KMS-11 (cell line): ENCODE measurements at regions not wholly inside any gene's neighbourhood (a gene's known extent, or its start where the extent isn't known, plus 50 kb on each side); places are given as distances from the start of the nearest gene placed in this dataset.

Source experiments
- H2AFZ ChIP-seq: fragments of 200-600 bp; sonication (generic); 2 replicates; pipeline ENCODE4 v1.6.1; 2016; ENCODE audit warnings: antibody characterized with exemption, mixed run types, low read depth
- H3K27ac ChIP-seq: fragments of 200-600 bp; sonication (generic); 2 replicates; pipeline ENCODE4 v1.6.1; 2016; ENCODE audit warnings: mild to moderate bottlenecking, mixed run types
- H3K27me3 ChIP-seq: fragments of 200-600 bp; sonication (generic); 2 replicates; pipeline ENCODE4 v1.6.1; 2017; ENCODE audit warnings: mild to moderate bottlenecking, low read depth, mixed run types, moderate library complexity; ENCODE audit not compliant: insufficient read depth
- H3K36me3 ChIP-seq: fragments of 200-600 bp; sonication (generic); 2 replicates; pipeline ENCODE4 v1.6.1; 2017; ENCODE audit warnings: mild to moderate bottlenecking, mixed run types; ENCODE audit not compliant: insufficient read depth
- H3K4me1 ChIP-seq: fragments of 200-600 bp; sonication (generic); 2 replicates; pipeline ENCODE4 v1.6.1; 2016; ENCODE audit warnings: mild to moderate bottlenecking, low read depth, mixed run types; ENCODE audit not compliant: poor library complexity, severe bottlenecking
- H3K4me2 ChIP-seq: fragments of 200-600 bp; sonication (generic); 2 replicates; pipeline ENCODE4 v1.7.0; 2016; ENCODE audit warnings: mild to moderate bottlenecking, mixed run types
- H3K4me3 ChIP-seq: fragments of 200-600 bp; sonication (generic); IDR thresholded peaks from 2 replicates; pipeline ENCODE4 v1.6.1; 2017; ENCODE audit warnings: low read depth, low read length, mixed read lengths; ENCODE audit not compliant: insufficient read depth
- H3K79me2 ChIP-seq: fragments of 200-600 bp; sonication (generic); 2 replicates; pipeline ENCODE4 v1.6.1; 2016; ENCODE audit warnings: low read depth, mixed run types; ENCODE audit not compliant: insufficient read depth
- H3K9ac ChIP-seq: fragments of 200-600 bp; sonication (generic); 2 replicates; pipeline ENCODE4 v1.6.1; 2016; ENCODE audit warnings: mild to moderate bottlenecking, mixed run types
- H4K20me1 ChIP-seq: fragments of 200-600 bp; sonication (generic); 2 replicates; pipeline ENCODE4 v1.6.1; 2016; ENCODE audit warnings: mild to moderate bottlenecking, mixed run types; ENCODE audit not compliant: insufficient read depth
- CTCF ChIP-seq: fragments of 200-600 bp; sonication (generic); conservative IDR thresholded peaks from 2 replicates; pipeline ENCODE4 v1.6.1; 2017; ENCODE audit warnings: low read depth, mild to moderate bottlenecking, antibody characterized with exemption, low read length, moderate library complexity, mixed read lengths

- Histone ChIP-seq H3K4me3 (no peak overlapping the region), H3K4me1 (no peaks in the 10 kb centered on the region), H3K9ac (no peak overlapping the region), H3K27me3 (no peaks in the 10 kb centered on the region), H2AFZ (no peak overlapping the region), H3K4me2 (no peak overlapping the region), H3K36me3 (no peaks in the 10 kb centered on the region), H3K79me2 (no peaks in the 10 kb centered on the region), H4K20me1 (no peaks in the 10 kb centered on the region), H3K27ac (no peak overlapping the region)
- TF ChIP-seq CTCF = no peak
These were observed 105.8 kb upstream of the NTRK2 start for GRCh38 chr9:84563691-84564090.

GRCh38 chr9:84567805-84568204 lies 101.7 kb upstream of the NTRK2 start:
- Histone ChIP-seq H3K27me3 (no peaks in the 10 kb centered on the region), H3K4me2 (no peak overlapping the region), H3K9ac (no peak overlapping the region), H3K4me1 (no peaks in the 10 kb centered on the region), H2AFZ (no peak overlapping the region), H4K20me1 (no peaks in the 10 kb centered on the region), H3K27ac (no peak overlapping the region), H3K79me2 (no peaks in the 10 kb centered on the region), H3K4me3 (no peak overlapping the region), H3K36me3 (no peaks in the 10 kb centered on the region)
- no peak for TF ChIP-seq CTCF

GRCh38 chr9:84570482-84571154 lies 98.9 kb upstream of the NTRK2 start:
- H2AFZ ChIP-seq = no peak overlapping the region

GRCh38 chr9:84573083-84573482 lies 96.4 kb upstream of the NTRK2 start:
- no peak overlapping the region for H3K4me3 ChIP-seq
- TF ChIP-seq CTCF = no peak
- no peaks in the 10 kb centered on the region for H4K20me1 ChIP-seq
- H3K4me2 ChIP-seq = no peak overlapping the region
- H3K4me1 ChIP-seq = no peaks in the 10 kb centered on the region
- no peaks in the 10 kb centered on the region for H3K36me3 ChIP-seq
- H3K79me2 ChIP-seq = no peaks in the 10 kb centered on the region
- no peak overlapping the region for H3K9ac ChIP-seq
- no peak overlapping the region for H3K27ac ChIP-seq
- no peaks in the 10 kb centered on the region for H3K27me3 ChIP-seq
- no peak overlapping the region for H2AFZ ChIP-seq

More at GRCh38 chr9:84570482-84571154, 98.9 kb upstream of the NTRK2 start:
- no peak overlapping the region for H3K27ac ChIP-seq
- H3K27me3 ChIP-seq = no peaks in the 10 kb centered on the region
- no peaks in the 10 kb centered on the region for H3K79me2 ChIP-seq
- H3K9ac ChIP-seq = no peak overlapping the region
- H4K20me1 ChIP-seq = no peaks in the 10 kb centered on the region
- no peaks in the 10 kb centered on the region for H3K36me3 ChIP-seq
- no peak overlapping the region for H3K4me2 ChIP-seq
- TF ChIP-seq CTCF = no peak
- no peaks in the 10 kb centered on the region for H3K4me1 ChIP-seq
- H3K4me3 ChIP-seq = no peak overlapping the region
